Ishikawa (cell line): ENCODE measurements at regions not wholly inside any gene's neighbourhood (a gene's known extent, or its start where the extent isn't known, plus 50 kb on each side); places are given as distances from the start of the nearest gene placed in this dataset.

Experiments
- FOXM1 ChIP-seq: IDR thresholded peaks from 2 replicates; pipeline ENCODE4 v1.6.1; 2012; ENCODE audit warnings: low read depth, borderline replicate concordance
- TEAD4 ChIP-seq: IDR thresholded peaks from 2 replicates; pipeline ENCODE4 v1.6.1; 2012

- TF ChIP-seq TEAD4 = no peak
- TF ChIP-seq FOXM1 = no peak
Observed at GRCh38 chr2:225337183-225337582, 62.3 kb upstream of the NYAP2 start.
